Skeletal muscle cell (primary cell): ENCODE measurements at regions not wholly inside any gene's neighbourhood (a gene's known extent, or its start where the extent isn't known, plus 50 kb on each side); places are given as distances from the start of the nearest gene placed in this dataset.
"Not testable (repeated sequence)": the region's sequence is repeated elsewhere in the genome, so short reads cannot be mapped to it uniquely, and the experiment has no call there.

Experiments
- DNase-seq: peaks from one replicate; pipeline ENCODE4 v3.0.0-alpha.2; 2010; ENCODE audit warnings: low read depth
- H3K4me3 ChIP-seq: 2 replicates; pipeline ENCODE4 v1.5.1; 2011; ENCODE audit warnings: low read depth, mild to moderate bottlenecking, control low read depth, low read length, moderate library complexity

DNA sequence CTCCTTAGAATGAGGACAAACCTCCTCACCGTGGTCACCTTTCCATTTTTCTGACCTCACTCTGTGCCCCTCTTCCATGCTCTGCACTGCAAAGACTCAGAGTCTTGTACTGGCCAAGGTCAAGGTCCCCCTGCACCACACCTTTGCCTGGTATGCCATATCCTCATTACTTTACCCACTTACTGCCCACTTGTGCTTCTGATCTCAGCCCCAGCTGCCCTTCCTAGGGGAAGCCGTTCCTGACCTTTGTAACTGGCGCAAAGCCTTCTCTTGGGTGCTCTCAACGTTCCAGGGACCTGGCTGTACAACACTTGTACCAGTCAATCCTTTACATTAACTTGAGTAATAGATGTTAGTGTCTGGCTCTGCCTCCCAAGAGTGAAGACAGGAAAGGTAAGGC lies 256.0 kb downstream of the SV2B start:
- DNase-seq = no peak
- no peak overlapping the region for H3K4me3 ChIP-seq

DNA sequence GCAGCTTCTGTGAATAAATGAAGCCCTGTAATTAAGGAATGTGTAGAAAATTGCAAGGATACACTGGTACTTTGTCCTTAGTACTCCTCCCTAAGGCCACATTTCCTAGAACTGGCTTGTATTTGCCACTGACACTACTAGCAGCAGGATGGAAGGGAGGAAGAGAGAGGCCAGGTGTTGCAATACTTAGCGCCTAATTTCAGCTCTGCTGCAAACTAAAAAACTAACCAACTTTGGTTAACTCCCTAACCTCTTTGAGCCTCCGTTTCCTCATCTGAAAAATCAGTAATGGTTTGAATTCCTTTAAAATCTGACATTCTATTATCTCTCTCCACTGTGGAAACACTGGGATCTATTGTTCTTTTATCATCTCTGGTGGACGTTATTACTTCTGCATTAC lies 257.0 kb downstream of the SV2B start:
- no peak overlapping the region for H3K4me3 ChIP-seq
- no peak for DNase-seq

DNA sequence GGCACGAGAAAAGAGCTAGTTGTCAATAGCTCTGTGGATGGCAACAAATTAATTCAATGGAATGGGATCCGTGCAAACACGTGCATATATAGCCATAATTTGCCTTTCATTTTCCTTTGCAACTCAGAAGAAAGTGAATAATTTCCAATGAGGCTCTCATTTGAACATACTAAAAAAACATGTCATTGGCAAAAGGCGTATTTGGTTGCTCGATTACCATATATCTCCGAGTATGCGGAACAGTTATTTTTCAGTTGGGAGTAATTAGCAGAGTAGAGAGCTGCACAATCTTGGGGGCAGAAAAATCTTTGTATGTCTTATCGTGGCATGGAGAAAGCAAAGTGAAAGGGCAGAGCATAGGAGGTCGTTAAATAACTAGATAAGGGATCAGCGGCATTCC lies 257.4 kb downstream of the SV2B start:
- no peak overlapping the region for H3K4me3 ChIP-seq
- DNase-seq = no peak

DNA sequence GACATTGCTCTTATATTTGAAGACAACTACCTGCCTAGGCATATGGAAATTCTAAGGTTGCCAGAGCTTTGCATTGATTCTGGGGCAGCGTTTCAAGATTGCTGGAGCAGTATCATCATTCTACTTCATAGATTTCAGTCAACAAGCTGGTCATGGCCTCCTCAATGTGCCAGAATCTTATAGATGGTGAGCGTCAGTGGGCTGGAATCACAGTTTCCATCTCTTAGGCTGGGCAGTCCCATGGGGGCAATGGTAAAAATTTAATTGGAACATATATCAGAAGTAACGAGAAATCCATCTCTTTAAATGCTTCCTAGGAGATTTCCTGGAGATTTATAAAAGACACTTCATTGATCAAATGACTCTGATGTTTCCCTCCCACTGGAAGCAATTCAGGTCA lies 258.3 kb downstream of the SV2B start:
- H3K4me3 ChIP-seq = no peak overlapping the region

DNA sequence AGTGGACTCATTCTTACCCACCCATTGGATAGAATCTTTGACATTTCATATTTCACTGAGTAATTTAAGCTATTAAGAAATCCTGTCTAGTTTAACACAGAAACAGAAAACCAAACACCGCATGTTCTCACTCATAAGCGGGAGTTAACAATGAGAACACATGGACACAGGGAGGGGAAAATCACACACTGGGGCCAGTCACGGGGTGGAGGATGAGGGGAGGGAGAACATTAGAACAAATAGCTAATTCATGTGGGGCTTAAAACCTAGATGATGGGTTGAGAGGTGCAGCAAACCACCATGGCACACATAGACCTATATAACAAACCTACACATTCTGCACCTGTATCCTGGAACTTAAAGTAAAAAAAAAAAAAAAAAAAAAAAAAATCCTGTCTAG lies 261.6 kb downstream of the SV2B start:
- not testable (repeated sequence) for DNase-seq, H3K4me3 ChIP-seq

More for the DNA sequence above, 258.3 kb downstream of the SV2B start:
- no peak for DNase-seq

DNA sequence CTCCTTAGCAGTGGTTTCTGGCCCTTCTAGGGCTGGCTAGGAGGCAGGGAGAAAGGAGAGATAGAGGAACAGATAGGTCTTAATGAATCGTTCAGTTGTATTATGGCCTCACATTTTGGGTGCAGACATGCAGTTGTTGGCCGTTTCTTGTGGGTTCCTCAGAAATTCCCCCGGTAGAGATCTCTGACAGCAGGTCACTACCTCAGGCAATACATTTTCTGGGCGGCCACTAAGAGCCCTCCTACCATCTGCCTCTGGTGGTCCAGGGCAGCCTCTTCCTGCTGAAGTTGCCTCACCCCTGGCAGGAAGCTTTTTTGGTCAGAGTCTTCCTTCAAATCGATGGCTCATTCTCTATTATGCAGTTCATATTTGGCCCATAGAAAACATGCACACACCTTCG lies 266.1 kb downstream of the SV2B start:
- no peak overlapping the region for H3K4me3 ChIP-seq
- no peak for DNase-seq

DNA sequence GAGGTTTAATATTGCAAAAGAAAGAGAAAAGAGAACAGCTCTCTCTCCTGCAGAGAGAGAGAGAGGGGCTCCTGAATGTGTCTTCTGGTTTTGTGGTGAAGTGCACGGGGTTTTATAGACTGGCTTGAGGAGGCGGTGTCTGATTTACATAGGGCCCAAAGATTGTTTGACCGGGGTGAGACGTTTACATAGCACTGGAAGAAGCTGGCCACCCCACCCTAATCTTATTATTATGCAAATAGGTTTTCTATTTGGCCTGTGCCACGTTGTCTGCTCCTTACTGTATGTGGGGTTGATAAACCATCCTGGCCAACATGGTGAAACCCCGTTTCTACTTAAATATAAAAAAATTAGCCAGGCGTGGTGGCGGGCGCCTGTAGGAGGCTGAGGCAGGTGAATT lies 268.6 kb downstream of the SV2B start:
- H3K4me3 ChIP-seq = no peak overlapping the region
- DNase-seq = no peak

DNA sequence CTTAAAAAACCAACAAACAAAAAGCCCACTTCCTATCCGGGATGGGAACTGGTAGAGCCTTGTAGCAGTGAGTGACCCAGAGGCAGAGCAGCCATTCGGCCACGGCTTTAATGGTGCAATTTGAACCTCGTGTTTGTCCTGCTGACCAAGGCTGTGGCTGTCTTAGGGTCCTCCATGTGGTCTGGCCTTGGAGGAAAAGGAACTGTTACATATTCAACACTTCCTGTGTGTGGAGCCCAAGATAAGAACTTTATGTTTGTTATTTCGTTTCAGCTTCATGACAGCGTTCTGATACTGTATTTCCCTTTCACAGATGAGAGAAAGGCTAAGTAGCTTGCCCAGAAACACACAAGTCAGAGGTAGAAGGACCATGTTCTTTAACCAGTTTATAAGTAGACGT lies 269.8 kb downstream of the SV2B start:
- no peak for DNase-seq
- no peak overlapping the region for H3K4me3 ChIP-seq

DNA sequence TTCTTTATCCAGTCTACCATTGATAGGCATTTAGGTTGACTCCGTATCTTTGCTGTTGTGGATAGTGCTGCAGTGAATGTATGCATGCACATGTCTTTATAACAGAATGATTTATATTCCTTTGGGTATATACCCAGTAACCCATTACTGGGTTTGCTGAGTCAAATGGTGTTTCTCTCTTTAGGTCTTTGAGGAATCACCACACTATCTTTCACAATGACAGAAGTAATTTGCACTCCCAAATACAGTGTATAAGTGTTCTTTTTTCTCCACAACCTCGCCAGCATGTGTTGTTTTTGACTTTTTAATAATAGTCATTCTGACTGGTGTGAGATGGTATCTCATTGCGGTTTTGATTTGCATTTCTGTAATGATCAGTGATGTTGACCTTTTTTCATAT lies 271.3 kb downstream of the SV2B start:
- not testable (repeated sequence) for DNase-seq, H3K4me3 ChIP-seq

DNA sequence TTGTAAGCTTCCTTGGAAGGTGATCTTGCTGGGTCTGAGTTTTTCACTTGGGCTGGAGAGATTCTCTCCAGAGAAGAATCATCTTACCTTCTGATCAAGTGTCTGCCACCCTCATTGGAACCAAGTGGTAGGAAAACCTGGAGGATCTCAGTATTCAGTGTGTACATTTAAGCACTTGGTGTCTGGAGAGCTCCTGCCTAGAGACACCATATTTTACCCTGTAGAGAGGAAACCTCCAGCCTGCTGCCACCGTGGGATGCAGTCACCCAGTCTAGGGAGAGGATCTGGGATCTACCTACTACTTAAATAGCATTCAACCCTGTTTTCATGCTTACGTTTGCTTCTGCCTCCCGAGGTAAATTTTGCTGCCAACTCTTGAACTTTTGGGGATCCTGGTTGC lies 274.3 kb downstream of the SV2B start:
- no peak overlapping the region for H3K4me3 ChIP-seq
- no peak for DNase-seq

DNA sequence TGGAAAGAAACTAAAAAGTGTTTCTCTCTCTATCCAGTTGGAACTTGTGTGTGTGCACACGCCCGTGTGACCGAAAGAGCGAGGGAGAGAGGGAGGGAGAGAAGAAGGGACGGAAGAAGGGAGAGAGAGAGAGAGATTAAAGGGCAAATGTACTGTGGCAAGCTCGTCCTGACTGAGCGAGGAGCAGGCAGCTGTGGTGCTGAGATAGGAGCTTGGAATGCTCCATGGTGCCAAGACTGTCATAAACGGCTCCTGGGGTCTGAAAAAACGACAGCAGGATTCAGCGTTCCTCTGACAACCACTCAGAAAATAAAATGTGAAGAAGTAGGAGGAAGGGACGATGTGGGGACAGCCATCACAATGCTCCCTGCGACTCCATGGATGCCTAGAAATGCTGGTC lies 276.0 kb downstream of the SV2B start:
- DNase-seq = no peak
- no peak overlapping the region for H3K4me3 ChIP-seq

DNA sequence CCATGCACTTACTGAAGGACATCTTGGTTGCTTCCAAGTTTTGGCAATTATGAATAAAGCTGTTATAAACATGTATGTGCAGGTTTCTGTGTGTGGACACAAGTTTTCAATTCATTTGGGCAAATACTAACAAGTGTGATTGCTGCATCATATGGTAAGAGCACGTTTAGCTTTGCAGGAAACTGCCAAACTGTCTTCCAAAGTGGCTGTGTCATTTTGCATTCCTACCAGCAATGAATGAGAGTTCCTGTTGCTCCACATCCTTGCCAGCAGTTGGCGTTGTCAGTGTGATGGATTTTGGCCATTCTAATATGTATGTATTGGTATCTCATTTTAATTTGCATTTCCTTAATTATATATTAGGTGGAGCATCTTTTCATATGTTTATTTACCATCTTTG lies 280.1 kb downstream of the SV2B start:
- no peak for DNase-seq
- H3K4me3 ChIP-seq = no peak overlapping the region

DNA sequence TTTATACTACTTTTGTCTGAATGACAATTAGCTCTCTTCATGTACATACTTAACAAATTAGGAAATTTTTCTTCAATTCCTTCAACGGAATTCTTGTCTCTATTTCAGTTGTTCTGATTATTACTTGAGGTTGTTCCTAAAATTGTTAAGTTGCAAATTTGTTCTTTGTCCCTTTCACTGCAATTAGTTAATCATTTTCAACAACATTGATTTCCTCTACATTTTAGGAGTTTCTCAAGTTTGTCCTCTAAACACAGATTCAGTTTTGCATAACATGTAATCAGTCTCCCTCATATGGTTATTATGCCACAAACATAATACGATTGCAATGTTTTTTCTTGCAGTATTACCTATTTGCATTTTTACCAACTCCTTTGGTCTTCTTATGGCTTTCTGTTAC lies 283.5 kb downstream of the SV2B start:
- DNase-seq = no peak
- H3K4me3 ChIP-seq = no peak overlapping the region

DNA sequence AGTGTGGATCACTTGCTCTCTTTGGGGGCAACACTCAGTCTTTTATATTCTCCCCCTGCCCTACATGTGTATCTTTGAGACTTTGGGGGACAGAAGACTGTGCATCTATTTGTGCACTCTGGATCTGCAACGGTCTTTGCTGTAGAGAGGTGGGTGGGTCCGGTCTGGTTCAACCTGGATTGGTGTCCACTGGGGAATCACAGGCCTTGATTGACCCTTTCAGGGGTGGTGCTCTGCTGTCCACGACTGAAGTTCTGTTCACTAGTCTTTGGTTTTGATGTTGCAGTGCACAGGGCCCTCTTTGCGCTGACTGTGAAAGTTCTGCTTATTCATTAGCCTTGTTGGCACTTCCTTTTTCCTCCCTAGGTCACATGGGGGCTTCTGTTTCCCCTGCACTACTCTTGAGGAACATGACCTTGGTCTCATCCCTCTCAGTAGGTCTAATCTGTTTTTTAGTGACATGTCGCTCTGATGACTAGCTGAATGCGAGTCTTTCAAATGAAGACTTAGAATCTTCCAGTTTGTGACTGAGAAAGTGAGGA lies 284.2 kb downstream of the SV2B start:
- no peak for DNase-seq
- H3K4me3 ChIP-seq = no peak overlapping the region

DNA sequence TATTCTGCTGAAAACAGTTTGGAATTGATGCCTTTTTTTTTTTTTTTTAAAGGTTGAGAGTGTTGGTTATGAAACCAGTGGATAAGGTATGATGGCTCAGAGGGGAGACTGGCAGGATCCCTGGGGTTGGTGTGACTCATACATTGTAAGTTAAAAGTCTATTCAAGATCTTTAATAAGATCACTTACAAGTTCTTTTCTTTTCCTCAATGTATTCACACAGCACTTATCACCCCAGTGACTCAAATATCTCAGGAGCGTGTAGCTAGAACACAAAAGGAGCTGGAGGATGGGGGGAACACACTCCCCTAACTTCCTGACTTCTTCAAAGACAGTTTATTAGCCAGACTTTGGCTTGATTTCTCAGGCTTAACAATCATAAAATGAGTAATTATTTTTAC lies 285.3 kb downstream of the SV2B start:
- no peak overlapping the region for H3K4me3 ChIP-seq
- no peak for DNase-seq

DNA sequence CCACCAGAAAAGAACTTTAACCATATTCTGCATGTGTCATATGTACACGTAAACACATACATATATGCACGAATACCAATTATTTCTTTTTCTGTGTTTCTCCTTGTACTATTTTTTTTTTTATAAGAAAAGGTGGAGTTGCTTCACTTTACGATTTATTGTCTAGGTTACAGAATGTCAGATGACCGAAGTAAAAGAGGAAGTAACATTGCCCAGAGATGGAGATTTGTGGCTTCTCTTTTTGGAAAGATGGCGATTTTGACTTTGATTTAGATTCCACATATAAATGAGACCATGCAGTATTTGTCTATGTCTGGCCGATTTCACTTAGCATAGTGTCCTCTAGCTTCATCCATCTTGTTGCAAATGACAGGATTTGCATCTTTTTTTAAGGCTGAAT lies 293.1 kb downstream of the SV2B start:
- no peak overlapping the region for H3K4me3 ChIP-seq
- DNase-seq = no peak

DNA sequence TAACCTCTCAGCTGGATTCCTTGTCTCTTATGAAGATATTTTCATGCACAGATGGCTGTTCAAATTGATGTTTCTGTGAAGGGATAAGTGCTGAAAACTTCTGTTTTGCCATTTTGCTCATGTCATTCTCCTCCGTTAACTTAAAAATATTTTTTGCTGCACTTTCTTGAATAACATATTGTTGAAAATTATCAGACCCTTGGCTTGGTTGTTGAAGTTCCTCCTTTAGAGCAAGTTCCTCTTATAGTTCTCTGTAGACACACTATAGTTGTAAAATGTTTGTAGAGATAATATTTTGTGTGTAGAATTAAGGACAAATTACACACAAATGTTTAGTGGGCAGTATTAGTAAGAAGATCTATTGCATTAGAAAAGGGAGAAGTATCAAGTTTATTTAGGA lies 300.4 kb downstream of the SV2B start:
- DNase-seq = no peak
- H3K4me3 ChIP-seq = no peak overlapping the region

DNA sequence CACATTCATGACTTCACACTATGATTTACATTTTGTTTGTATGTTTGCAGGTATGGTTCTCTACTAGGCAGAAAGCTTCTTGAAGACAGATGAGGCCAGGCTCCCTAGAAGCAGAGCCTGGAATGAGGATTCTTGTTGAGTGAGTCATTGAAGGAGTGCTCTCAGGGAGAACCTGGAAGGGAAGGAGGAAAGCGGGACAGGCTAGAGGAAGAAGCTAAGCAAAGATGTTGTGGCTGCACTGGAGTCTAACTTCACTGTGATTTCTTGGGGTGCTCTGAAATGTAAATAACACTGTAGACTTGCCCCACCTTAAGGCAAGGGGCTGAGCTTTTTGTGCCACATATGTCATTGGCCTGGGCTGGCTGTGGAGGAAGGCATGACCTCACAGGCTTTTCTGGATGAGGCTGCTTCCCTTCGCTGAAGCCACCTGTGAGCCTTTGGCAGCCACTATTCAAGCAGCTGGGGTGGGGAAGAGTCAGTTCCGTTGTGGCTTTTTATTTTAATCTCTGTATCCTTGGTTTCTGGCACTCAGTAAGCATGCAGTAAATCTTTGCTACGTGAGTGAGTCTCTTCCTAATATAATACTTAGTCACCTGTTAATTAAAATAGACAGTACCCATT lies 307.3 kb downstream of the SV2B start:
- no peak overlapping the region for H3K4me3 ChIP-seq
- DNase-seq = no peak

DNA sequence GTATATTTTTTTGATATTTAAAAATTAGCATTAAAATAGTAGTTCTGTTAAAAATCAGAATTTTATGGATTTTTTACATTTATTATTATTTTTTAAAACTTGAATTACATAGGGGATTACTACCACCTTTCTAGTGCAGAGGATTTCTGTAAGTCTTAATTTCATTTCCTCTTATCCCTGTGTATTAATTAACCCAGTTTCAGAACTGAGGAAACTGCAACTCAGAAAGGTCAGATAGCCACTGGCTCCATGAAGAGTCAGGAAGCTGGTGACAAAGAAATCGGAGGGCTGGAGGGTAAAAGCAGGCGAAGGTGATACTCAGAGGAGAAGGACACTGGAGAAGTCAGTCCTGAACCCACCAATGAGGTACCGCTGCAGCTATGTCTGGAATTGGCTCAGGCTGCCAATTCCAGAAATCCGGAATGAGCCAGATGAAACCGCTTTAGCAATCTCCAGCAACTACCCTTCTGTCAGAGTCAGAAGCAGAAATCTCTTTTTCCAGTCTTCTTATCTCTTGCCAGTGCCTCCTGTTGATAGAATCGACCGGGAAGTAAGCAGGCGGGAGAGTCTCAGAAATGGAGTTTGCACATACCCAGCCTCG lies 308.5 kb downstream of the SV2B start:
- H3K4me3 ChIP-seq = no peak overlapping the region
- DNase-seq = no peak

DNA sequence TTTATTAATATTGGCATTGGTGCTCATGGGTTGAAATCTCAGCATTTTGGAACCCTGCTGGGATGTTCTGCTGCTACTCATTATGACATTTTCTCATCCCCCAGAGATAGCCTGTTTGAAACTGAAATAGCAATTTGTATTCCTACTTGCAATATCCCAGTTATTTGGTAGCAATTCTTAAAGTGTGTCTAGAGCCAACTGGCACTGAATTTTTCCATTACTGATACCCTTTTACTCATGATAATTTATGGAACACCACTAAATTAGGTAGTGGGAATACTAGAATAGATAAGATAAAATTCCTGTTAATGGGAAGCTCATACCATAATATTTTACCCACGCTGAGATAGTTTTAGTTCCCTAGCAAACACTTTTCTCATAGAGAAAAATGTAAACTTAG lies 309.3 kb downstream of the SV2B start:
- no peak overlapping the region for H3K4me3 ChIP-seq
- no peak for DNase-seq

DNA sequence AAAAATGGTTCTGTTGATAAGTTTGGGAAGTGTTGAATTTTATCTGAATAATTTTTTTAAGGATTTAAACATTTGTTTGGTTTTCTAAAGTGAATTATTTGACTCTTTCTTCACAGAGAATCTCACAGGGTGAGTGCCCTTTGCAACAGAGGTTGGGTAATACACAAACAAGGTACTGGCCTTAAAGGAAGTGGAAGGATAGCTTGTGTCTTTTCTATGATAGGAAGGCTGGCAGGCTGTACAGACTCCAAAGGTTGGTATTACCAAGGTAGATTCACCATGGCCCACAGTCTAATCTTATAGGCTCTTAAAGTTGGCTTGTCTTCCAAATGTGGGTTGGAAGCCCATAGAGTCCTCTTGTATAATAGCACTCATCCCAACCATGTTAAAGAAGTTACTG lies 311.5 kb downstream of the SV2B start:
- no peak overlapping the region for H3K4me3 ChIP-seq
- DNase-seq = no peak
